DOHH2 (cell line): ENCODE measurements at regions not wholly inside any gene's neighbourhood (a gene's known extent, or its start where the extent isn't known, plus 50 kb on each side); places are given as distances from the start of the nearest gene placed in this dataset.

ENCODE experiments used
- H3F3A ChIP-seq: fragments of 200-600 bp; sonication (generic), shearing (Covaris generic); 2 replicates; pipeline ENCODE4 v1.6.0; 2016; ENCODE audit warnings: antibody characterized with exemption, mild to moderate bottlenecking; ENCODE audit not compliant: control insufficient read depth, insufficient read depth
- H3K27ac ChIP-seq: fragments of 200-600 bp; sonication (generic); 2 replicates; pipeline ENCODE4 v1.5.1; 2014; ENCODE audit warnings: low read depth, mild to moderate bottlenecking, low read length, moderate library complexity
- H3K27me3 ChIP-seq: fragments of 200-600 bp; sonication (generic); 2 replicates; pipeline ENCODE4 v1.6.1; 2014; ENCODE audit warnings: mild to moderate bottlenecking, low read length, mixed read lengths; ENCODE audit not compliant: control insufficient read depth
- H3K36me3 ChIP-seq: fragments of 200-600 bp; sonication (generic); 2 replicates; pipeline ENCODE4 v1.6.1; 2014; ENCODE audit warnings: mild to moderate bottlenecking, low read length, moderate library complexity, mixed read lengths; ENCODE audit not compliant: control insufficient read depth
- H3K4me1 ChIP-seq: fragments of 200-600 bp; sonication (generic); 2 replicates; pipeline ENCODE4 v1.6.1; 2014; ENCODE audit warnings: mild to moderate bottlenecking, low read length, mixed read lengths; ENCODE audit not compliant: control insufficient read depth
- H3K4me2 ChIP-seq: fragments of 200-600 bp; sonication (generic); 2 replicates; pipeline ENCODE4 v1.6.0; 2014; ENCODE audit warnings: mild to moderate bottlenecking, low read length, moderate library complexity
- H3K4me3 ChIP-seq: fragments of 200-600 bp; sonication (generic); 2 replicates; pipeline ENCODE4 v1.5.1; 2014; ENCODE audit warnings: mild to moderate bottlenecking, low read length, mixed read lengths
- H3K79me2 ChIP-seq: fragments of 200-600 bp; sonication (generic); 2 replicates; pipeline ENCODE4 v1.6.1; 2014; ENCODE audit warnings: mild to moderate bottlenecking, low read length, mixed read lengths; ENCODE audit not compliant: control insufficient read depth
- H3K9me2 ChIP-seq: fragments of 200-600 bp; sonication (generic); replicated peaks from 2 replicates; pipeline ENCODE4 v1.6.1; 2014; ENCODE audit warnings: mild to moderate bottlenecking, low read length, mixed read lengths; ENCODE audit not compliant: control insufficient read depth
- H3K9me3 ChIP-seq: fragments of 200-600 bp; sonication (generic); 2 replicates; pipeline ENCODE4 v1.6.1; 2014; ENCODE audit warnings: antibody characterized with exemption, low read length, mixed read lengths; ENCODE audit not compliant: control insufficient read depth, insufficient read depth
- H4K20me1 ChIP-seq: fragments of 200-600 bp; sonication (generic); 2 replicates; pipeline ENCODE4 v1.6.0; 2014; ENCODE audit warnings: low read depth, mild to moderate bottlenecking, antibody characterized with exemption, low read length, moderate library complexity; ENCODE audit not compliant: control insufficient read depth, insufficient read depth
- CTCF ChIP-seq: fragments of 200-600 bp; sonication (generic); IDR thresholded peaks from one replicate; pipeline ENCODE4 v1.5.1; 2014; ENCODE audit warnings: antibody characterized with exemption, mild to moderate bottlenecking, low read depth, low read length; ENCODE audit not compliant: poor library complexity, severe bottlenecking
- EZH2phosphoT487 ChIP-seq: fragments of 200-600 bp; sonication (generic); IDR thresholded peaks from 2 replicates; pipeline ENCODE4 v1.6.1; 2017; ENCODE audit warnings: borderline replicate concordance, mild to moderate bottlenecking, antibody characterized with exemption, low read length, moderate library complexity, mixed read lengths

GRCh38 chr1:80836505-80836904 is 964.2 kb upstream of the ADGRL2 start:
- Histone ChIP-seq H3K79me2 (no peaks in the 10 kb centered on the region), H3K27ac (no peak overlapping the region), H3F3A (no peaks in the 10 kb centered on the region), H3K4me3 (no peak overlapping the region), H3K9me3 (no peaks in the 10 kb centered on the region), H3K36me3 (no peaks in the 10 kb centered on the region), H3K9me2 (no peaks in the 10 kb centered on the region), H3K4me2 (no peak overlapping the region), H4K20me1 (no peaks in the 10 kb centered on the region), H3K27me3 (no peaks in the 10 kb centered on the region), H3K4me1 (no peaks in the 10 kb centered on the region)
- TF ChIP-seq CTCF (no peak), EZH2phosphoT487 (no peak)

- no peak for TF ChIP-seq EZH2phosphoT487
- no peak for TF ChIP-seq CTCF
- Histone ChIP-seq H3K27ac (no peak overlapping the region), H3K9me3 (no peaks in the 10 kb centered on the region), H3K4me2 (no peak overlapping the region), H3K4me1 (no peaks in the 10 kb centered on the region), H3K9me2 (no peaks in the 10 kb centered on the region), H3K27me3 (no peaks in the 10 kb centered on the region), H3K36me3 (no peaks in the 10 kb centered on the region), H3K79me2 (no peaks in the 10 kb centered on the region), H3F3A (no peaks in the 10 kb centered on the region), H4K20me1 (no peaks in the 10 kb centered on the region), H3K4me3 (no peak overlapping the region)
Measured at GRCh38 chr1:80827666-80828065, 973.1 kb upstream of the ADGRL2 start.

GRCh38 chr1:80825067-80825466 is 975.7 kb upstream of the ADGRL2 start:
- no peak for TF ChIP-seq EZH2phosphoT487
- no peaks in the 10 kb centered on the region for H3K79me2 ChIP-seq
- no peak overlapping the region for H3K4me3 ChIP-seq
- no peaks in the 10 kb centered on the region for H3K9me3 ChIP-seq
- H3K27ac ChIP-seq: no peak overlapping the region
- H3K4me2 ChIP-seq: no peak overlapping the region
- no peaks in the 10 kb centered on the region for H3K4me1 ChIP-seq
- H3K36me3 ChIP-seq: no peaks in the 10 kb centered on the region
- no peaks in the 10 kb centered on the region for H3K27me3 ChIP-seq
- H4K20me1 ChIP-seq: no peaks in the 10 kb centered on the region
- no peaks in the 10 kb centered on the region for H3K9me2 ChIP-seq
- H3F3A ChIP-seq: no peaks in the 10 kb centered on the region

GRCh38 chr1:80818211-80818610 is 982.5 kb upstream of the ADGRL2 start:
- H3K9me2 ChIP-seq: no peaks in the 10 kb centered on the region
- no peaks in the 10 kb centered on the region for H3K9me3 ChIP-seq
- no peaks in the 10 kb centered on the region for H3F3A ChIP-seq
- TF ChIP-seq EZH2phosphoT487 (no peak), CTCF (no peak)
- no peaks in the 10 kb centered on the region for H3K36me3 ChIP-seq
- no peaks in the 10 kb centered on the region for H4K20me1 ChIP-seq
- H3K79me2 ChIP-seq: no peaks in the 10 kb centered on the region
- H3K4me3 ChIP-seq: no peak overlapping the region
- no peaks in the 10 kb centered on the region for H3K27me3 ChIP-seq
- no peaks in the 10 kb centered on the region for H3K4me1 ChIP-seq
- no peak overlapping the region for H3K4me2 ChIP-seq
- no peak overlapping the region for H3K27ac ChIP-seq
